ENCODE measurements at regions not wholly inside any gene's neighbourhood (a gene's known extent, or its start where the extent isn't known, plus 50 kb on each side); places are given as distances from the start of the nearest gene placed in this dataset.

GRCh38 chr15:31557899-31558298 lies 231.3 kb downstream of the KLF13 start:
- TF ChIP-seq CTCF (conservative IDR thresholded peaks at IDR 0.05 in 1 of 2, IDR thresholded peaks at IDR 0.05 in 1 of 2; ENCODE audit: low read depth in 1 of 2, low read length in 2 of 2) (no peak), EZH2 (IDR thresholded peaks at IDR 0.05; ENCODE audit: low read length, missing control alignments) (no peak)
